HG03103 (cell line): ENCODE measurements at regions not wholly inside any gene's neighbourhood (a gene's known extent, or its start where the extent isn't known, plus 50 kb on each side); places are given as distances from the start of the nearest gene placed in this dataset.

Experiments
- ATAC-seq: cut with Tn5 transposase; IDR thresholded peaks from one replicate; pipeline ENCODE4 v1.9.1; 2021; ENCODE audit warnings: low read depth; ENCODE audit not compliant: unreplicated experiment

- ATAC-seq, result no peak
Observed at GRCh38 chr6:147849401-147850330, 341.2 kb downstream of the SAMD5 start.

- no peak for ATAC-seq
Observed at GRCh38 chr6:147852772-147853171, 344.3 kb downstream of the SAMD5 start.

DNA sequence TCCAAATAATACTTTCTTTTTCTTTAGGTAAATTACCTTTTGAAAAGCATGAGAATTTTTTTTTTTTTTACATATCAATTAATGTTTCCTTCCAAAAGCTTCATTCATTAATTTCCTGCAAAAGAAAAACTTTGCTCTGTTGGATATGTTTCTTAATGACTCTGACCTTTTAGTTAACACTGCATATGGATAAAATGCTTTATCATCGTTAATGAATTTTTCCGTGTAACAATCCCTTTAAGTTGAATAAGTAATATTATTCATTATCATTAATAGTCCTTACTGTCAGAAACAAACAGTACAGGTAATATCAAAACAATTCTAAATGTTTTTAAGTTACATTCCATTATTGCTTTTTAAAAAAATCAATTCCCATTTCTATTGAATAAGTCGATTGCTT, 345.1 kb downstream of the SAMD5 start:
- no peak for ATAC-seq

DNA sequence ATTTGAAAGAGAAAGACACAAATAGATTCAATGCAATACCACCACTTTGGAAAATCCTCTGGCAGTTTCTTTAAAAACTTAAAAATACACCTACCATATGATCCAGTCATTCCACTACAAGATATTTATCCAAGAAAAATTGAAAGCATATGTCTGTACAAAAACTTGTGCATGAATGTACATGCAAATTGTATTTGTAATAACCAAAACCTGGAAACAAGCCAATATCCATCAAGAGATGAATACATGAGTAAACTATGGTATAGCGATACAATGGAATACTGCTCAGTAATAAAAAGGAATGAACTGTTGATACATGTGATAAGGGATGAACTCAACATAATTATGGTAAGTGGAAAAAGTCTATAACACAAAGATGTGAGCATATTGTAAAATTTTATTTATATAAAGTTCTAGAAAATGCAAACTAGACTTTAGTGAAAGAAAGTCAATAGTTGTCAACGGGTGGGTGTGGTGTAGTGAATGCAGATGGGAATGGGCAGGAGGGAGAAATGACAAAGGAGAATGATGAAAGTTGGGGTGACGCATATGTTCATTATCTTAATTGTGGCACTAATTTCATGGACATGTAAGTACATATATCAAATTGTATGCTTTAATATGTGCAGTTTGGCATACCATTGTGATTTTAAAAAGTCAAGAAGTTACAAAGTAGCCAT, 347.5 kb downstream of the SAMD5 start:
- ATAC-seq, result no peak

DNA sequence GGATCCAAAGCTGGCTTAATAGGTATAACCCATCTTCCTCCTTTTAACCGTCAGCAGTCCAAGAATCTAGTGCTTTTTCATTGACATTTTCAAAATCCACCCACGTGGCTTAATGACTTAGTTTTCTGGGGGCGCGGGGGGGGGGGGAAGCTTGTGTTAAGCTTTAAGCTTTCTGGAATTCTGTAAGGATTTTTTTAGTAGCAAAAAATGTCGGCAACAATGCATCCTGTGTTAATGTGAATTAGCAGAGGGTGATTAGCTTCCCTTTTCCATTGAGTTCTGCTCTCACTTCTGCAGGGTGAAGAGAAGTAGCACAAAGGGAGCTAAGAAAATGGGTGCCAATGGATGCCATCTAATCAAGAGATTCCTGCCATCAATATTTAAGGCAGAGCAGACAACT, 348.2 kb downstream of the SAMD5 start:
- ATAC-seq, result no peak

- no peak for ATAC-seq
Observed at GRCh38 chr6:147858421-147858820, 349.9 kb downstream of the SAMD5 start.

DNA sequence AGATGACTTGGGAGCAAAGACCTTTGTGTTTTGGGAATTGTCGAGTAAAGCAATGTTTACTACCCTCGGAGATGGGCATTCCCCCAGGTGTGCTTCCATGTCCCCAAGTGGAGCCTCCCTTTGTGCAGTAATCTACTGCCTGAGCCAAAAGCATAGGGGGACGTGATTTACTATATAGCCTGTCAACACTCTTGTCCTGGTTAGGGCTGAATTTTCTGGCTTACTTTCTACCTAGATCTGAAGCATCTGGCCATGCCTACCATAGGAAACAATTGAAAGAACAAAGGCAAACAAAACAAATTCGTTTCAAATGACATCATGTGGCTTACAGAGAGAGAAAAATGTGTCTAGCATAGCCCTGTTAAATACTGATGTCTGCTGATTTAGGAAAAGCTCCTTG, 350.6 kb downstream of the SAMD5 start:
- no peak for ATAC-seq

DNA sequence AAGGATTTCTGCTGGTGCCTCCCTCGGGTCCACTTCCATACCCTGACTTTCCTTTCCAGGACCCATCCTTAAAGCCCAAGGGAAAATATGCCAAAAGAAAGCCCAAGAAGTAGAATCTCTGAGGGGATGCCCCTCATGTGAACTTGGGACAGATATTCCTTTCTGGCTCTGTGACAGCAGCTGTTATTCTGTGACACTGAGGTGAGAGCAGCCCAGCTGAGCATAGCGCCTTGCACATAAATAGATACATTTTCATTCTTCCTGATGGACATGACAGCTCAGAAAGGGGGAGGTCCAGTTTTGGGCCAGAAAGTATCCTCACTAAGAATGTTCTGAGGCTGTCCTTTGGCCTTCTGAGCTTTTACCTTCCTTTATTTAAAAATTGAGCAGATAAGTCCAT, 353.2 kb downstream of the SAMD5 start:
- no peak for ATAC-seq

DNA sequence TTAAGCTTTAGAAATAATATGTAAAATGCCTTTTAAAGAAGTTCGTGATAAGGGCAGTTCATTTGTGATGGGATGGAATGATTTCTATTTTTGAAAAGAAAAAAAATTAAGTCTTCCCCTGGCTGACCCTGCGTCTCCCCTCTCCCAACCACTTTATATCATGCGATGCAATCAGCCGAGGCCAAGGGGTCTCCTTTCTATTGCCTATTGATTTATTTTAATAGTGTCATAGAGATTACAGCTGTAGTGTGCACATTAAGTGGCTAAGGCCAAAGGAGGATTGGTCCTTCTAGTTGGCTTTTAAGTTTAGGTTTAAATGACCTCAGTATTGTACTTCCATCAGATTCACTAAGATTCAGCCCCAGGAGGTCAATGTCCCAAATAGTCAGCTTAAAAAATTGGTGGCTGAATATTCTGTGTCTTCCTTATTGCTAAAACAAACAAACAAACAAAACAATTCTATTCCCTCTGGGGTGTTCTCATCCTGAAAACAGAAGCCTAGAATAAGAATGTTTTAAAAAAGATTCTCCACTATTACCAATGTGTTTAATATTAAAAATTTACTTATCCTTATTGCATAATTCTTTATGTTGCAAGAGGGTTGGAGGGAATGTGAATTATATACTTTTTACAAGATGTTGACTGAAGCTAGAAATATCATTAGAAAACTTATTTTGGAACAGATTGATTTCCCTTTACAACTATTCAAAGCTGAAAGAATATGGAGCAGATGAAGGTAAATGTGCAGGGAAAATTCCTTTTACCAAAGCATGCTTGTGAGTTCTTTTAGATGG, 359.1 kb downstream of the SAMD5 start:
- ATAC-seq, result no peak

- no peak for ATAC-seq
Observed at GRCh38 chr6:147868427-147869190, 360.1 kb downstream of the SAMD5 start.

DNA sequence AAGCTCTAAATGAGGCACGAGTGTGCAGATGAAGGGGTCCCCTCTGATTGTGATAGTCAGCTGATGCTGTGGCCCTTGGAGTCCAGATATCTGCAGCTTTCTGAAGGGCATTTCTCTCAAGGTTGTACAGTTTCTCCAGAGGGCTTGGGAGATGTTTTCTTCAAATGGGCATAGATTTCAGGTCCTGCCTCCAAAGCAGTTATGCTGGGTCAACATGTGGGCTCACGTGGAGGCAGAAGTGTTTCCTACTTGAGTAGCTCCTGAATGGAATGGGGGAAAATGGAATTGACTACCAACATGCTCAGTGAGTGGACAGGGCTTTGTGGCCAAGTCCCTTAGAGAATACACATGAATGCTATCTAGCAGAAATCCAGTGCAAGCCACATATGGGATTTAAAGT, 360.7 kb downstream of the SAMD5 start:
- ATAC-seq, result no peak

DNA sequence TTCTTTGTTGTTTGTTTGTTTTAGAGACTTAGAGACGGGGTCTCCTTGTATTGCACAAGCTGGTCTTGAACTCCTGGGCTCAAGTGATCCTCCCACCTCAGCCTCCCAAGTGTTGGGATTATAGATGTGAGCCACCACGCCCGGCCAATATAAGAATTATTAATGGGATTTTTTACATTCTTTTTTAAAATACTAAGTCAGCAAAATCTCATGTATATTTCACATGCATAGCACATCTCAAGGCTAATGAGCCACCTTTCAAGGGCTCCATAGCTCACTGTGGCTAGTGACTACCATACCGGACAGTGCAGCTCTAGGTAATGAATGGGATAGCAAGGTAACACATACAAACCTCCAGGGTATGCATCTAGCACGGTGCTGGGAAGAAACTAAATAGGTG, 361.4 kb downstream of the SAMD5 start:
- no peak for ATAC-seq

DNA sequence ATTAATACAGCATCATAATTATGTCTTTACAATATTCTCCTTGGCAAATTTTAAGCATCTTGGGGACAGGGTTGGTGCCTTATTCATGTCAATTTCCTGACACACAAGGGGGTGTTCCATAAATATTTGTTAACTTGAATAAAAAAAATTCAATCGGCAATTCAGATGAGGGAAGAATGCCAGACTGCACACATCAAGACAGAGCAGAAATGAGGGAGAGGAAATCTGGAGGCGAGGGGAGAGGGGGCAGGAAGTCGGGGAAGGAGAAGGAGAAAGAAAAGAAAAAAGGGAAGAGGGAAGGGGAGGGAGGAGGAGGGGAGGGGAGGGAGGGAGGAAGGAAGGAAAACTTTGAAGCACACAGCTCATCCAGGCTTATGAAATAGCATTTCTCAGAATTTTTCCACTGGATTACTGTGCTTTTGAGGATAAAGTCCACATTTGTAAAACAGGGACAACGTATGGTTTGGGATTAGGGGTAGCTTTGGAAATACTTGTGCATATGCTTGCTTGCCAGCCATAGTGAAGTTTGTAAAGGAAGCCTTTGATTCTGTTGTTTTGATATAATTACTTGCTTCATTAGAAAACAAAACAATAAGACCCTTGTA, 362.1 kb downstream of the SAMD5 start:
- no peak for ATAC-seq

DNA sequence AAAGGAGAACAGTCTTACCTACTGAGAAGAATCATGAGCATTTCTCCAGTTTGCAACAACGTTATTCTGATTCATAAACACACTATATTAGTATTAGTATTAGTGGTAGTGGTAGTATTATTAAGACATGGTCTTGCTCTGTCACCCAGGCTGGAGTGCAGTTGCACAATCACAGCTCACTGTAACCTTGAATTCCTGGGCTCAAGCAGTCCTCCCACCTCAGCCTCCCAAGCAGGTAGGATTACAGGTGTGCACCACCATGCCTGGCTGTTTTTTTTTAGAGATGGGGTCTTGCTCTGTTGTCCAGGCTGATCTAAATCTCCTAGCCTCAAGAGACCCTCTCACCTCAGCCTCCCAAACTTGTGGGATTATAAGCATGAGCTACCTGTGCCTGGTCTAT, 363.5 kb downstream of the SAMD5 start:
- no peak for ATAC-seq

- ATAC-seq, result no peak
Observed at GRCh38 chr6:147873816-147874215, 365.3 kb downstream of the SAMD5 start.

DNA sequence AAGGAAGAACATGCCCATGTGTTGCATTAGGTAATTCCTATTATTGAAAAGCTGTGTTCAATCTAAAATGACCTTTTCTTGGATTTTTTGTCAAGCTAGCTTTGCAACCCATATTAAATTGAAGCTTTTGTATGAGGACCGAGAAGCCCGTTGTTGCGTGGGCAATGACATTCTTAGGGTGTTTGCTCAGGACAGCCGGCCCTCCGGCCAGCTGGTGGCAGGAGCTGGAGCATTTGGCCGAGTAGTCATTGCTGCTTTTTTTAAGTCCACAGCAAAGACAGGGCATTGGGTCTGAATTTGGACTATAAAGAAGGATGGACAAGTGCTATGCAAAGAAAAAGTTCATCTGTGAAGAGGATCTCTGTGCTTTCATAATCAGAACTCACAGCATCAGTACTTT, 365.8 kb downstream of the SAMD5 start:
- ATAC-seq, result no peak

DNA sequence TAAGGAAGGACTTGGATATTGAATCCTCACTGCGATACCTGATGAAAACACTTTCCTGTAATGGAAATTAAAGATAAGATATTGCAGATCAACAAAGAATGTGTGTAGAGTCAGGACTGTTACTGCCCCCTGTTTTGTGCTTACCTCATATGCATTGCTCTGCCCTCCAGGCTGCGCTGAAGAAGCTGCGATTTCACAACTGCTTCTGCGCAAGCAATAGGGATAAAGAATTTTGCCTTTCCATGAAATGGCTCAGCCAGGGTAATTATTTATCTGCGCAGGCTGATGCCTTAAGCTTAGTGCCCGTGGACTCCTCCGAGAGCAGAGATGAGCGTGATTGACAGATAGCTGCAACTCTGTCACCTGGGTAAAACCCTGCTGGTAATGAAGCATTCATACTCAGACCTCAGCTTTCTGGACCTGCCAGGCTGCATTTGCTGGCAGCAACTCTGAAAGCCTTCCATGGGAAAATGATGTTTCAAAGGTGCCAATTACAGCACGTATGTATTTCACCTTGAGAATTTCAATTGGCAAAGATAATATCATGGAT, 370.6 kb downstream of the SAMD5 start:
- ATAC-seq, result no peak

- no peak for ATAC-seq
Observed at GRCh38 chr6:147881432-147881831, 372.9 kb downstream of the SAMD5 start.

GRCh38 chr6:147888374-147888773, 379.9 kb downstream of the SAMD5 start:
- no peak for ATAC-seq

DNA sequence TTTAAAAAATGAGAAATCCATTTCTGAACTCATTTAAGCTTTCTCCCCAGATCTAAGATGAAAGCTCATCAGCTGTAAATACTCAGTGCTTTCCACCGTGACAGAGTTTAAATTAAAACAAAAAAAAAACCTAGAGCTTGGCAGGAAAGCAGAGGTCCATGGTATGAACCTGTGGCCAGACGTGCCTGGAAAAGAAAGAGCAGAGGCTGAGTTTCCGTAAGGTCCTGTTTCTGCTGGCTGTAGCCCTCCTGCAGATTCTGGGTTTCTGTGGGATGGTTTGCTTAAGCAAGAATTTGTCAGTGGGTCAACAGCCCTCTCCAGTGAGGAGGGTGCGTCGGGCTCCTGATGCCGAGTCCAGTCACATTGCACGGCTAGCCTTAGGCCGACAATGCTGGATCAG, 383.2 kb downstream of the SAMD5 start:
- ATAC-seq, result no peak
